WTC11 (cell line): ENCODE measurements at regions not wholly inside any gene's neighbourhood (a gene's known extent, or its start where the extent isn't known, plus 50 kb on each side); places are given as distances from the start of the nearest gene placed in this dataset.

Source experiments
- ATF1 ChIP-seq: sonication (generic); formaldehyde crosslinking; IDR thresholded peaks from 2 replicates; pipeline ENCODE4 v1.8.1; 2023; ENCODE audit warnings: mild to moderate bottlenecking, moderate library complexity, missing genetic modification reagents
- CREB1 ChIP-seq: sonication (generic); formaldehyde crosslinking; IDR thresholded peaks from 2 replicates; pipeline ENCODE4 v1.8.0; 2023; ENCODE audit warnings: mild to moderate bottlenecking, missing genetic modification reagents
- NR2C2 ChIP-seq: sonication (generic); formaldehyde crosslinking; IDR thresholded peaks from 2 replicates; pipeline ENCODE4 v1.8.0; 2022; ENCODE audit warnings: mild to moderate bottlenecking, missing genetic modification reagents
- ZNF232 ChIP-seq: sonication (generic); formaldehyde crosslinking; IDR thresholded peaks from 2 replicates; pipeline ENCODE4 v1.8.0; 2022; ENCODE audit warnings: mild to moderate bottlenecking, missing genetic modification reagents
- TF ChIP-seq, protein P1 (sequence below): fragments of 200-600 bp; IDR thresholded peaks from 2 replicates; pipeline ENCODE4 v1.8.0; 2022; ENCODE audit warnings: antibody characterized with exemption

DNA sequence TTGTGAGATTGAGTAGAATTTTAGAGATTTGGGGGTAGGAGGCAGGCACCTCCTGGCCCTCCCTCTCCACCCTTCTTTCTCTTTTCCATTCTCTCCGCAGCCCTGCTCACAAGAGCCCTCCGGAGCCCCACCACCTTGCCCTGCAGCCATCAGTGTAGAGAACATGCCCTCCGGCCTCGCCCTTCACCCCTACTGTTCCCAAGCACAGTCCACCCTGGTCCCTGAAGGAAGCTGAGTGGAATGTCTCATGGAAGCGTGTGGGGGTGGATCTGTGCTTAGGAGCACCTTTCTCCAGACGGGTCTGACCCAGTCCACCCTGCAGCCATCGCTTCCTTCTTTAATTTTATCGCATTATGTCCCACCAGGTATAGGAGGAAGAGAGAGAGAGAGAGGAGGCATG, 267.1 kb downstream of the NSG2 start:
- TF ChIP-seq, protein P1, sequence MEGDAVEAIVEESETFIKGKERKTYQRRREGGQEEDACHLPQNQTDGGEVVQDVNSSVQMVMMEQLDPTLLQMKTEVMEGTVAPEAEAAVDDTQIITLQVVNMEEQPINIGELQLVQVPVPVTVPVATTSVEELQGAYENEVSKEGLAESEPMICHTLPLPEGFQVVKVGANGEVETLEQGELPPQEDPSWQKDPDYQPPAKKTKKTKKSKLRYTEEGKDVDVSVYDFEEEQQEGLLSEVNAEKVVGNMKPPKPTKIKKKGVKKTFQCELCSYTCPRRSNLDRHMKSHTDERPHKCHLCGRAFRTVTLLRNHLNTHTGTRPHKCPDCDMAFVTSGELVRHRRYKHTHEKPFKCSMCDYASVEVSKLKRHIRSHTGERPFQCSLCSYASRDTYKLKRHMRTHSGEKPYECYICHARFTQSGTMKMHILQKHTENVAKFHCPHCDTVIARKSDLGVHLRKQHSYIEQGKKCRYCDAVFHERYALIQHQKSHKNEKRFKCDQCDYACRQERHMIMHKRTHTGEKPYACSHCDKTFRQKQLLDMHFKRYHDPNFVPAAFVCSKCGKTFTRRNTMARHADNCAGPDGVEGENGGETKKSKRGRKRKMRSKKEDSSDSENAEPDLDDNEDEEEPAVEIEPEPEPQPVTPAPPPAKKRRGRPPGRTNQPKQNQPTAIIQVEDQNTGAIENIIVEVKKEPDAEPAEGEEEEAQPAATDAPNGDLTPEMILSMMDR = no peak
- TF ChIP-seq NR2C2 (no peak), CREB1 (CRISPR knock-in tag) (no peak), ATF1 (CRISPR knock-in tag) (no peak), ZNF232 (CRISPR knock-in tag) (no peak)
